Panc1 (cell line): ENCODE measurements at regions not wholly inside any gene's neighbourhood (a gene's known extent, or its start where the extent isn't known, plus 50 kb on each side); places are given as distances from the start of the nearest gene placed in this dataset.

Experiments used
- ATAC-seq: fragments of 200-7000 bp; cut with Tn5 transposase; 2 replicates; pipeline ENCODE4 v1.9.1; 2020; ENCODE audit warnings: mild to moderate bottlenecking, moderate library complexity
- BruUV-seq: library from RNA; stranded (reverse); fragments of 400-500 nt; replicated peaks from 2 replicates; lab custom pipeline; 2021; lab: Mats Ljungman, UMichigan
- CTCF ChIA-PET: fragments of 300-600 bp; sonication (Branson Sonifier 250); formaldehyde crosslinking; loops from one replicate; lab custom pipeline; 2022; ENCODE audit warnings: antibody characterized with exemption; lab: Charles Lee
- POLR2A ChIA-PET: fragments of 300-600 bp; sonication (Branson Sonifier 250); formaldehyde crosslinking; loops from one replicate; lab custom pipeline; 2022; ENCODE audit warnings: antibody characterized with exemption; lab: Charles Lee
- DNase-seq: peaks from one replicate; pipeline ENCODE4 v3.0.0-alpha.2; 2010; ENCODE audit warnings: low read depth, low spot score
- H3K27ac ChIP-seq: 2 replicates; pipeline ENCODE4 v1.5.1; 2011; ENCODE audit warnings: mild to moderate bottlenecking, low read length, inconsistent platforms
- H3K27me3 ChIP-seq: fragments of 200-500 bp; sonication (Bioruptor generic); 2 replicates; pipeline ENCODE4 v1.6.0; 2014; ENCODE audit warnings: low read length, inconsistent platforms; ENCODE audit not compliant: control insufficient read depth, insufficient read depth
- H3K36me3 ChIP-seq: fragments of 200-500 bp; sonication (Bioruptor generic); 2 replicates; pipeline ENCODE4 v1.5.1; 2014; ENCODE audit warnings: inconsistent platforms, mild to moderate bottlenecking, low read length, moderate library complexity; ENCODE audit not compliant: control insufficient read depth, insufficient read depth
- H3K4me1 ChIP-seq: 2 replicates; pipeline ENCODE4 v1.5.1; 2011; ENCODE audit warnings: inconsistent platforms, mild to moderate bottlenecking, low read length, moderate library complexity; ENCODE audit not compliant: control insufficient read depth, insufficient read depth
- H3K4me3 ChIP-seq, 2 experiments: 2 replicates each; pipeline ENCODE4 v1.5.1; 2011 to 2012; ENCODE audit warnings: low read depth in 2 of 2, low read length in 2 of 2, mild to moderate bottlenecking in 2 of 2, inconsistent platforms in 1 of 2, moderate library complexity in 1 of 2
- H3K9me3 ChIP-seq: fragments of 200-500 bp; sonication (Bioruptor generic); 2 replicates; pipeline ENCODE4 v1.5.1; 2014; ENCODE audit warnings: low read depth, mild to moderate bottlenecking, inconsistent platforms, low read length, moderate library complexity; ENCODE audit not compliant: control insufficient read depth, insufficient read depth
- POLR2AphosphoS5 ChIP-seq: IDR thresholded peaks from 2 replicates; pipeline ENCODE4 v1.6.1; 2012; ENCODE audit warnings: mild to moderate bottlenecking, low read depth, low read length, moderate library complexity
- SIN3A ChIP-seq: IDR thresholded peaks from 2 replicates; pipeline ENCODE4 v1.6.1; 2012; ENCODE audit warnings: low read depth, mild to moderate bottlenecking, low read length, moderate library complexity, borderline replicate concordance; ENCODE audit not compliant: insufficient read depth
- TCF7L2 ChIP-seq: IDR thresholded peaks from 2 replicates; pipeline ENCODE4 v1.6.1; 2011; ENCODE audit warnings: mild to moderate bottlenecking, low read depth, low read length, inconsistent platforms
- in situ Hi-C: cut with HindIII; loops from 2 replicates; pipeline ENCODE4 v1.10.0; 2016; ENCODE audit warnings: low sequenced_read_pairs, low pct_unique_long_range_greater_than_20kb
- intact Hi-C: fragments of 100-400 bp; cut with micrococcal nuclease; formaldehyde crosslinking; loops from one replicate; pipeline ENCODE4 v1.10.0; 2022; ENCODE audit not compliant: unreplicated experiment
- TF ChIP-seq, protein P1 (sequence below): fragments of 450-650 bp; IDR thresholded peaks from 2 replicates; pipeline ENCODE4 v1.5.1; 2017; ENCODE audit warnings: mild to moderate bottlenecking
- TF ChIP-seq, protein P2 (sequence below), 2 experiments: IDR thresholded peaks; 2 replicates each; pipeline ENCODE4 v1.6.1; 2011 to 2012; ENCODE audit warnings: low read depth in 2 of 2, control low read depth in 1 of 2, low read length in 1 of 2, mild to moderate bottlenecking in 1 of 2, moderate library complexity in 1 of 2; ENCODE audit not compliant: insufficient read depth in 1 of 2

DNA sequence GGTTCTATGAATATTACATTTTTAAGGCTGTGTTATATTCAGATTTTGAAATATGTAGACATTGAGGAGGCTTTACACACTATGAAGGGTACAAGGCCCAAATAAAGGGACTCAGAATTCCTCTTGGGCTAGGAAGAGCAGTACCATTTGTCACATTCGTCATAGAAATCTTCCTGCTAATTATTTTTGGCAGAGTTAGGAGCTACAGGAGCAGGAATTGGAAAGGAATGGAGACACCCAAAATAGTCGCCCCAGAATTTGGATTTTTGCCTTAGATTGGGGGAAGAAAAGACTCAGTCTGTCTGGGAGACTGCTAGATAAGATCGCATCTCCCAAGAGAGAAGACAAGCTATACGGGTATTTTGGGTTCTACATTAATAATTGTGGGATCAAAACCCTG lies 176.4 kb upstream of the DACH1 start:
- ATAC-seq = no peak
- H3K36me3 ChIP-seq = no peaks in the 10 kb centered on the region
- H3K27ac ChIP-seq = no peak overlapping the region
- intact Hi-C loops (no loop called here), in situ Hi-C loops (no loop called here)
- BruUV-seq = no TSS peak
- TF ChIP-seq SIN3A (no peak), POLR2AphosphoS5 (no peak)
- H3K27me3 ChIP-seq = no peaks in the 10 kb centered on the region
- no peaks in the 10 kb centered on the region for H3K9me3 ChIP-seq
- DNase-seq = no peak
- no peaks in the 10 kb centered on the region for H3K4me1 ChIP-seq
- ChIA-PET POLR2A (no interaction called here), CTCF (no interaction called here)
- no peak overlapping the region for H3K4me3 ChIP-seq

DNA sequence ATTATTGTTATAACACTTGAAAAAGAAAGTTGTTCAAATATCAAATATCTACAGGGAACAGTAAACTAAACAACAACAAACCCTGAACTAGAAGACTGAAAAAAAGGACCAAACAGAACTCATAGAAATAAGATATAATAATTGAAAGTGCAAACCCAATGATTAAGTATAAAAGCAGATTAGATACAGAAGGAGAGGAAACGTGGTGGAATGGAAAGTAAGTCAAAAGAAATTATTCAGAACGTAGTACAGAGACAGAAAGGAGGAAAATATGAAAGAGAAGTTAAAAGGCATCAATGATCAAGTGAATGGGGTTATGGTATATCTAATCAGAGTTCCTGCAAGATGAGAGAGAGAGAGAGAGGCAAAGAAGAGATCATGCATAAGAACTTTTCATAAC lies 174.2 kb upstream of the DACH1 start:
- no peak for ATAC-seq
- Histone ChIP-seq H3K4me1 (no peaks in the 10 kb centered on the region), H3K4me3 (no peak overlapping the region), H3K36me3 (no peaks in the 10 kb centered on the region), H3K27ac (no peak overlapping the region), H3K27me3 (no peaks in the 10 kb centered on the region), H3K9me3 (no peaks in the 10 kb centered on the region)
- no peak for DNase-seq
- intact Hi-C loops (no loop called here), in situ Hi-C loops (no loop called here)
- no peak for TF ChIP-seq TCF7L2
- no peak for TF ChIP-seq SIN3A
- TF ChIP-seq, protein P1, sequence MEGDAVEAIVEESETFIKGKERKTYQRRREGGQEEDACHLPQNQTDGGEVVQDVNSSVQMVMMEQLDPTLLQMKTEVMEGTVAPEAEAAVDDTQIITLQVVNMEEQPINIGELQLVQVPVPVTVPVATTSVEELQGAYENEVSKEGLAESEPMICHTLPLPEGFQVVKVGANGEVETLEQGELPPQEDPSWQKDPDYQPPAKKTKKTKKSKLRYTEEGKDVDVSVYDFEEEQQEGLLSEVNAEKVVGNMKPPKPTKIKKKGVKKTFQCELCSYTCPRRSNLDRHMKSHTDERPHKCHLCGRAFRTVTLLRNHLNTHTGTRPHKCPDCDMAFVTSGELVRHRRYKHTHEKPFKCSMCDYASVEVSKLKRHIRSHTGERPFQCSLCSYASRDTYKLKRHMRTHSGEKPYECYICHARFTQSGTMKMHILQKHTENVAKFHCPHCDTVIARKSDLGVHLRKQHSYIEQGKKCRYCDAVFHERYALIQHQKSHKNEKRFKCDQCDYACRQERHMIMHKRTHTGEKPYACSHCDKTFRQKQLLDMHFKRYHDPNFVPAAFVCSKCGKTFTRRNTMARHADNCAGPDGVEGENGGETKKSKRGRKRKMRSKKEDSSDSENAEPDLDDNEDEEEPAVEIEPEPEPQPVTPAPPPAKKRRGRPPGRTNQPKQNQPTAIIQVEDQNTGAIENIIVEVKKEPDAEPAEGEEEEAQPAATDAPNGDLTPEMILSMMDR = no peak
- TF ChIP-seq, protein P2, sequence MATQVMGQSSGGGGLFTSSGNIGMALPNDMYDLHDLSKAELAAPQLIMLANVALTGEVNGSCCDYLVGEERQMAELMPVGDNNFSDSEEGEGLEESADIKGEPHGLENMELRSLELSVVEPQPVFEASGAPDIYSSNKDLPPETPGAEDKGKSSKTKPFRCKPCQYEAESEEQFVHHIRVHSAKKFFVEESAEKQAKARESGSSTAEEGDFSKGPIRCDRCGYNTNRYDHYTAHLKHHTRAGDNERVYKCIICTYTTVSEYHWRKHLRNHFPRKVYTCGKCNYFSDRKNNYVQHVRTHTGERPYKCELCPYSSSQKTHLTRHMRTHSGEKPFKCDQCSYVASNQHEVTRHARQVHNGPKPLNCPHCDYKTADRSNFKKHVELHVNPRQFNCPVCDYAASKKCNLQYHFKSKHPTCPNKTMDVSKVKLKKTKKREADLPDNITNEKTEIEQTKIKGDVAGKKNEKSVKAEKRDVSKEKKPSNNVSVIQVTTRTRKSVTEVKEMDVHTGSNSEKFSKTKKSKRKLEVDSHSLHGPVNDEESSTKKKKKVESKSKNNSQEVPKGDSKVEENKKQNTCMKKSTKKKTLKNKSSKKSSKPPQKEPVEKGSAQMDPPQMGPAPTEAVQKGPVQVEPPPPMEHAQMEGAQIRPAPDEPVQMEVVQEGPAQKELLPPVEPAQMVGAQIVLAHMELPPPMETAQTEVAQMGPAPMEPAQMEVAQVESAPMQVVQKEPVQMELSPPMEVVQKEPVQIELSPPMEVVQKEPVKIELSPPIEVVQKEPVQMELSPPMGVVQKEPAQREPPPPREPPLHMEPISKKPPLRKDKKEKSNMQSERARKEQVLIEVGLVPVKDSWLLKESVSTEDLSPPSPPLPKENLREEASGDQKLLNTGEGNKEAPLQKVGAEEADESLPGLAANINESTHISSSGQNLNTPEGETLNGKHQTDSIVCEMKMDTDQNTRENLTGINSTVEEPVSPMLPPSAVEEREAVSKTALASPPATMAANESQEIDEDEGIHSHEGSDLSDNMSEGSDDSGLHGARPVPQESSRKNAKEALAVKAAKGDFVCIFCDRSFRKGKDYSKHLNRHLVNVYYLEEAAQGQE (IDR thresholded peaks at IDR 0.05; ENCODE audit: insufficient read depth in 1 of 2, low read depth in 2 of 2, low read length in 1 of 2) = no peak
- no peak for TF ChIP-seq POLR2AphosphoS5
- ChIA-PET CTCF (no interaction called here), POLR2A (no interaction called here)
- no TSS peak for BruUV-seq

DNA sequence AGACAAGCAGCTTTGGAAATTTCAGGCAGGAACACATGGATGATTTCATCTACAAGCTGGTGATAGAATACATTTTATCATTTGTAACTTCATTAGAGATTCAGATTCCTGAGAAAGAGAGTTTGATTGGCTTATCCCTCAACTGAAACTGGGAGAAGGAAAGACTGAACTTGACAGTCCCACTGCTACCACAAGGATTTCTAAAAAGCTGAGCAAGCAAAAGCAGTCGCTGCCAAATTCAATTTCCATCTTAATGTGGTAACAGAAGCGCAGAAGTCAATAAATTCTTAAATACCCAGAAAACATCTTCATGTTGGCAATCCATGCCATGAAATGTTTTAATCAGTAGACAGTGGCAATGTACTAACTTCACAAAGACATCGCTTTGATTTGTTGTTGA lies 172.1 kb upstream of the DACH1 start:
- DNase-seq (no peak), ATAC-seq (no peak)
- H3K27me3 ChIP-seq = no peaks in the 10 kb centered on the region
- H3K4me1 ChIP-seq = no peaks in the 10 kb centered on the region
- TF ChIP-seq, protein P2 (IDR thresholded peaks at IDR 0.05; ENCODE audit: insufficient read depth in 1 of 2, low read depth in 2 of 2, low read length in 1 of 2) = no peak
- no peak for TF ChIP-seq POLR2AphosphoS5
- TF ChIP-seq TCF7L2 = no peak
- TF ChIP-seq, protein P1 = no peak
- no peak for TF ChIP-seq SIN3A
- CTCF ChIA-PET = no interaction called here
- H3K4me3 ChIP-seq = no peak overlapping the region
- no TSS peak for BruUV-seq
- H3K27ac ChIP-seq = no peak overlapping the region
- intact Hi-C loops = no loop called here
- POLR2A ChIA-PET = no interaction called here
- no peaks in the 10 kb centered on the region for H3K9me3 ChIP-seq
- H3K36me3 ChIP-seq = no peaks in the 10 kb centered on the region
- in situ Hi-C loops = no loop called here
